ENCODE measurements at regions not wholly inside any gene's neighbourhood (a gene's known extent, or its start where the extent isn't known, plus 50 kb on each side); places are given as distances from the start of the nearest gene placed in this dataset.

DNA sequence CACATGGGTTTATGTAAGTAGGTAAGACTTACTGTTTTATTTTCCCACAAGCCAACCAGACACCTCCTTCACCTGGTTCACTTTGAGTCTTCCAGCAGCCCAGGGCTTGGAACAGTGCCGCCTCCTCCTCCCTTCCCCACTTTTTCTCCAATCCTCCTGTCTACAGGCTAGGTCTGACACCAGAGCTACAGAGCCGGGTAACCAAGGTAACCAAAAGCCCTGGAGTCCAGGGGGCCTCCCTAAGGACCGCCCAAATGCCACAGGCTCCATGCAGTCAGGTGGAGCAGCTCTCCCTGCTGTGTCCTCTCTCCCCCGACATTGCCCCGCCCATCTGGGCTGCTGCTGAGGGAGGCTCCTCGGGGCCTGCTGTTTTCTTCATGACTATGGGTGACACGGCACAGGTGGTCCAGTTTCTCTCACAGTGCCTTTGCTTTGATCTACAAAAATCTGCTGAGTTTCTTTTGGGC, 138.0 kb upstream of the EFNA5 start:
- DNase-seq (ENCODE audit: low read depth): no peak

DNA sequence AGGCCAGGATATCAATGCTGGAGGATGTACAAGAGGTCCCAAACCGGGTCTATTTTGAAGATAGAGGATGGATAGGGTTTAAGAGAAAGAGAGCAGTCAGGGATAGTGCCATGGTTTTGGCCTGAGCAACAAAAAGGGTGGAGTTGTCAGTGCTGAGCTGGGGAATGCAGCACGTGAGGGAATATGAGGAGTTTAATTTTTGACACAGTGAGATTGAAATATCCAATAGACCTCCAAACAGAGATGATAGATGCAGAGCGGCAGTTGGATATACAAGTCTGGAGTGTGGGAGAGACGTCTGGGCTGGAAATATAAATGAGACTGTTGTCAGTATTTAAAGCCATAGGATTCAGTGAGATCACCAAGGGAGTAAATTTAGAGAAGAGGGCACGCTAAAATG, 136.7 kb upstream of the EFNA5 start:
- DNase-seq (ENCODE audit: low read depth): no peak

GRCh38 chr5:107806705-107807104, 136.0 kb upstream of the EFNA5 start:
- DNase-seq (ENCODE audit: low read depth): peak; percentile 65

- DNase-seq (ENCODE audit: low read depth): no peak
Measured at GRCh38 chr5:107806271-107806670, 135.5 kb upstream of the EFNA5 start.

DNA sequence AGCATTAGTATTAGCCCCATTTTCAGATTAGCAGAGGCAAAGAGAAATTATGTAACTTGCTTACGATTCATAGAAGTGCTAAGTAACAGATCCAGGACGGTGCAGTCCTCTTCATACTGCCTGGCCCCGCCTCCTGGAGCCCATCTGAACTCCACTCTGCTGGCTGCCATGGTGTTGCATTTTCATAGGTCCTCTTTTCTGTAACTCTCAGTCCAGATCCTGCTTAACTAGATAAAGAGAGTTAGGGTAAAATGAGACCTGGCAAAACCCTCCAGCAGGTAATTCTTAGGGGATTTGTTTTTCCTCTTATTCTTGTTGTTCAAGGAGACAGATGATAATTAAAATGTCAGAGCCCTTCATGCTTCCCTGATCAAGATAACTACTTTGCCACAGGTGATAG, 135.1 kb upstream of the EFNA5 start:
- DNase-seq (ENCODE audit: low read depth): no peak

- no peak for DNase-seq (ENCODE audit: low read depth)
Measured at GRCh38 chr5:107805166-107805565, 134.4 kb upstream of the EFNA5 start.

- DNase-seq (ENCODE audit: low read depth): no peak
Measured at GRCh38 chr5:107803728-107804127, 133.0 kb upstream of the EFNA5 start.

DNA sequence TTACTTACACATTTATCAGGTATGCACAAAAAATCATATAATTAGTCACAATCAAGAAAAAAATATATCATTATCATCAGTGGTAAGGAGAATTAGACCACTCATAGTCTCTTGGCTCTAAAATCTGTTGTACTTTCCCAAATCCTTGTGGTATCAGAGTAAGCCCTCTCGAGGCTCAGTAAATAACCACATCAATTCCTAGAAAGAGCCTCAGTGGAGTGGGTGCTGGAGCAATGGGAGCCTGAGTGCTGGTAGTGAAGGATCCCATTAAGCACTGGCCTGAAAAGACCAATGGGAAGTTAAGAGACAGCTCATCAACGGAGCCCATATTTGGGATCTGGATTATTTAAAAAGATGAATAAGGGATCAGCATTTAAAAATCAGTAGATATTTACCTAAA, 130.3 kb upstream of the EFNA5 start:
- DNase-seq (ENCODE audit: low read depth): no peak

- DNase-seq (ENCODE audit: low read depth): no peak
Measured at GRCh38 chr5:107799306-107799705, 128.6 kb upstream of the EFNA5 start.

DNA sequence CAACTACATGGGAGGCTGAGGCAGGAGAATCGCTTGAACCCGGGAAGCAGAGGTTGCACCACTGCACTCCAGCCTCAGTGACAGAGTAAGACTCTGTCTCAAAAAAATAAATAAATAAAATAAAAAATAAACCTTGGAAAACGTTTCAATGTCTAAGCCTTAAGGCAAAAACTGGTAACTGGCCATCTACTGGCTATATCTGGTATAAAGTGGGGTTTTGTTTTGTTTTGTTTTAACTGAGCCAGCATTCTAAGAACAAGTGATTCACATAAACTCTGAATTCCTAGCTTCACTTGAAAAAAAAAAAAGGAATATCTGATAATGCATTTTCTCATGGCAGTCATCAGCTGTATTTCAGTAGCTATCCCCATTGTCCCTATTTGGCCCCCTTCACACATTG, 126.1 kb upstream of the EFNA5 start:
- DNase-seq (ENCODE audit: low read depth): peak; percentile 18

- no peak for DNase-seq (ENCODE audit: low read depth)
Measured at GRCh38 chr5:107794741-107795140, 124.0 kb upstream of the EFNA5 start.

- DNase-seq (ENCODE audit: low read depth): no peak
Measured at GRCh38 chr5:107792940-107793339, 122.2 kb upstream of the EFNA5 start.

DNA sequence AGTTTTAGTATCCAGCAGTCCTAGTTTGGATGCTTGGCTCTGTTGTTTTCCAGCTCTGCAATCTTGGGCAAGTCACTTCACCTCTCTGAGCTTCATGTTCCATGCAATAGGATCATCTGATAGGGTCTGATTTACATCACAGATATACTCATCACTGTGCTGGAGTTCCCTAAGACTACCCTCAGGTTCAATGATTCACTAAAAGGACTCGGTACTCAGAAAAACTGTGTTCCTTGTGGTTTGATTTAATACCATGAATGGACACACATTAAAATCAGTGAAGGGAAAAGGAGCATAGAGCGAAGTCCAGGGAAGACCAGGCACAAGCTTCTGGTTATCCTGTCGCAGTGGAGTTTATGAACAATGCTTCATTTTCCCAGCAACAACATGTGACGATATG, 119.9 kb upstream of the EFNA5 start:
- no peak for DNase-seq (ENCODE audit: low read depth)

DNA sequence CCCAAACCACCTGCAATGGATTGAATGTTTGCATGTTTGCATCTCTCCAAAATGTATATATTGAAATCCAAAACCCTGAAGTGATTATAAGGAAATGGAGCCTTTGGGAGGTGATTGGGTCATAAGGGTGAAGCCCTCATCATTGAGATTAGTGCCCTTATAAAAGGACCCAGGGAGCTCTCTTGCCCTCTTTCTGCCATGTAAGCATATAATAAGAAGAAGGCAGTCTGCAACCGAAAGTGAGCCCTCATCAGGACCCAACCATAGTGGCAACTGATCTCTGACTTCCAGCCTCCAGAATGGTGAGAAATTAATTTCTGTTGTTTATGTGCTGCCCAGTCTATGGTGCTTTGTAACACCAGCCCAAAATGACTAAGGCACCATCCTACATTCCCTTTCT, 115.7 kb upstream of the EFNA5 start:
- DNase-seq (ENCODE audit: low read depth): no peak

DNA sequence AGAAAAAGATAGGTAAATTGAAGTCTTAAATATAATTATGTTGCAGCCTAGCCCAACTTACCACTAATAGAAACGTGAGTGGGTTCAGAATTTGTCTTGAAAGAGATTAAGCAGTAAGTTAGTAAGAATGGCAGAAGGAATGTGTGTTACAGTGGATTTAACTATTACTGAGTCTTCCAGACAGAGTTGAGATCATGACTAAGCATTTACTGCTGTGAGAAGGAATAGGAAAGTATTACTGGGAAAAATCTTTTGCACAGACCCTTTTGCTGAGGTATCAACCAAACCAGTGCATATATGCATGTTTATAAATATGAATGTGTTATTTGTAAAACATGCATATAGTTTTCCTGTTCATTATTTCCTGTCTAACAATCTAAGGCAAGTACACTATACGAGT, 112.8 kb upstream of the EFNA5 start:
- DNase-seq (ENCODE audit: low read depth): peak; percentile 3

DNA sequence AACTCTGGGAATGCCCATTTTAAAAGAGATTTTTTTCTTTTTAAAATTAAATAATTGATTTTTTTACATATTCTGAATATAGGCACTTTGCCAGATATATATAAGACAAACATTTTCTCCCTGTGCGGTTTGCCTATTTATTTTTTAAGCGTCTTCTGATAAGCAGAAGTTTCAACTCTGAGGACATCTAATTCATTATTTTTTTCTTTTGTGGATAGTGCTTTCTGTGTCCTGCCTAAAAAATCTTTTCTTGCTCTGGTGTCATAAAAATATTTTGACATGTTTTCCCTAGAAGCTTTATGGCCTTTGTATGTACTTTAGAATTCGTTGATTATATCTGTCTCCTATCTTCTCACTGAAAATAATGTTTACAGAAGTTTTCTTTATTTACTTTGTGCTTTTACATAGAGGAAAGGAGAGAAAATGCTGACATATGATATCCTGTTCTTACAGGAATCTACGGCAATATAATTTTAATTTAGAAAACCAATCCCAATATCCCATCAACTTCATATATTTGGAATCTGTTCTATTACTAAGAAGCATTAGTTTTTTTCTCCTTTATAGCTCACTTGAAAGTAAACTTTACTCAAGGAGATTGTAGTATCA, 111.9 kb upstream of the EFNA5 start:
- no peak for DNase-seq (ENCODE audit: low read depth)

DNA sequence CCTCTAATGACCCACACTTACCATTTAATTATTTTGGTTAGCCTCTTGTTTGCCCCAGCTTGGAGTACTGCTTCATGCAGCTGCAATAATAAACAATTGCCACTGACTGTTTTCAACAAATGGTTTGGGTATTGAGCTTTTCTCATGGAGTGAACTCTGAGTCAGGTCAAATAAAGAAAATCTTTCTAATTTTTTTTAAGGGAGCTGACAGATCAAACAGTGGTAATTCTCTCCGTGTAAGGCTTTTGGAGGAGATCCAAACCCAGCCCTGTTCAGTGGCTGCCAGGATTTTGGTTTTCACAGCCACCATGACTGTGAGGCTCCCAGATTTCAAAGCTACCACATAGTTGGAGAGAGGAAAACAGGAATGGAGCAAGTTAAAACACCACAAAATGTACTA, 110.7 kb upstream of the EFNA5 start:
- no peak for DNase-seq (ENCODE audit: low read depth)

- DNase-seq (ENCODE audit: low read depth): no peak
Measured at GRCh38 chr5:107779437-107779836, 108.7 kb upstream of the EFNA5 start.

DNA sequence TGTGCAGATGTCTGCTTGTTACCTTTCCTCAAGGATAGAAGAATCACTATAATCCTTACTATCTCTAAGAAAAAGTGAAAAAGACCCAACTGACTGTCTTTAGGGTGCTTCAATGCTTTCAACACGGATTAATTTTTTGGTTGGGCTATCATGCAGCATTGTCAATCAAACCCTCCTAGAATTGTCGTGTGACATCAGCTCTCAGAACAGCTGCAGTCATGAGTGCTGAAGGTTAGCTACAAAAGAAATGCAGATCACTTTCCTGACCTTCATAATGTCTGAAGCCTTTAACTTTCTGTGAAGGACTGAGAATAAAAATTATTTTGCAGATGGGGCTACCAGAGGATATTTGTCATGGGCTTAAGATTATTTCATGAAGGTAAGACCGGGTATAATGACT, 107.9 kb upstream of the EFNA5 start:
- no peak for DNase-seq (ENCODE audit: low read depth)

DNA sequence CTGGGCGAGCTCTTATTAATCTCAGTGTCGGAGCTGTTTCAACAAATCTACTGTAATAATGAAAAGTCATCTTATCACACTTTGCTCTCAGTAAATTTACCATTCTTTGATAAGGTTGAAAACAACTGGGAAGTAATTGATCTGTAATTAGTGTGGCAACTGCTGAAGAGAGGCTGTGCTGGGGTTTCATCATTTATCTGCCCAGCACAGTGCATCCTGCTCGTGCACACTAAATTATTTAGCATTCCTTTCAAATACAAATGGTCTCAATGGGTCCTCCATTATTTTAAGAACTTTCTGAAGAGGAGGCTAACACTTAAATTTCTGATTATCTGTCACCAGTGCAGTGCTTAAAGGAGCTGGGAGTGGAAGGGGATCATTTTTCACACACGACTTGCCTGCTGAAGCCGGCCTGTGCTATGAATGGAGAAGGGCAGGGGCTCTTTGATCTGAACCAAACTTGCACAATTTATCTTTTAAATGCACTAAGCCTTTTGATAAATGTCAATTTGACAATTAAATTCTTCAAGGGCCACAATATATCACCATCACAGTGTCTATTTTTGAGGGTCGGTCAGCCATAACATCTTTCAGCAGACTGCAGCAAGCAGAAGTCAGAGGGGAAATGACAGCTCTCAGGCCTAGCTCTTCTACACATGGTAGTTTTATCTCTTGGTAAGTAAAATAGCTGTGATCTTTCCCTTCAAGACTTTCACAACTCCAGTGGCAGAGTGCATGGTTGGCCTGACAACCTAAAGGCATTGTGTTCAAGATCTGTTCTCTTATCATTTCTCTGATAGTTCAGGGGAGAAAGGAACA, 106.4 kb upstream of the EFNA5 start:
- no peak for DNase-seq (ENCODE audit: low read depth)

GRCh38 chr5:107776506-107776905, 105.8 kb upstream of the EFNA5 start:
- DNase-seq (ENCODE audit: low read depth): no peak

DNA sequence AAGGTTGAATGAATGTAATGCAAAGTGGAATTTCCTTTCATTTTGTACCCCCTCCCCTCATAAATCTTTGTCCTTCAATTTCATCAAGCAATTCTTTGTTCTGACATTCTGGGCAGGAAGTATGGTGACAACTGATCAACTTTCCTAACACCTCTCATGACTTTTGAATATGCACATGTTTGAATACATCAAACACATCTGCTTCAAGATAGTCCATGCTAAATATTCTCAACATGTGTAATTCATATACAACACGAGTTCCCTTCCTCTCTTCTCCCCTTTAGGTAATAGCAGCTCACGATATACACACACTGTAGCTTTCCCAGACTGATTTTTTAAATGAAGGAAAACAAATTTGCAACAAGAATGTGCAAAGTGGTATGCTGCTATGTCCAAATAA, 103.6 kb upstream of the EFNA5 start:
- no peak for DNase-seq (ENCODE audit: low read depth)

DNA sequence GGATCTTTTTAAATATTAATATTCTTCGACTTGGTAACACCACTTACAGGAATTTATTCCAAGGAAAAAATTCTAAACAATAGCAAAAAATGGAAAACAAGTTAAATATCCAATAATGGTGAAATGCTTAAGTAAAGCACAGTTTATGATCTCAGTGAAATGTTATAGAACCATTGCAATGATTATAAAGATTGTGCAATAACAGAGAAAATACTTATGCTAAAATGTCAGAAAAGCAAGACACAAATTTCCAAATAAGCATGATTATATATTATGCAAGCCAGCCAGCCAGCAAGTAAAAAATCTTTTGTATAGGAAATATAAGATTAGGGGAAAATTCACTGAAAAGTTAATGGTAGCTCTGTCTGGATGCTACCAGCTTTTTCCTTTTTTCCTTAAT, 102.7 kb upstream of the EFNA5 start:
- no peak for DNase-seq (ENCODE audit: low read depth)

All from ELR (cell line).